Hepatic stellate cell (primary cell): ENCODE measurements at regions not wholly inside any gene's neighbourhood (a gene's known extent, or its start where the extent isn't known, plus 50 kb on each side); places are given as distances from the start of the nearest gene placed in this dataset.
"Not testable (repeated sequence)": the region's sequence is repeated elsewhere in the genome, so short reads cannot be mapped to it uniquely, and the experiment has no call there.

Experiments
- DNase-seq: peaks from one replicate; pipeline ENCODE4 v3.0.0; 2011; ENCODE audit warnings: low spot score

DNA sequence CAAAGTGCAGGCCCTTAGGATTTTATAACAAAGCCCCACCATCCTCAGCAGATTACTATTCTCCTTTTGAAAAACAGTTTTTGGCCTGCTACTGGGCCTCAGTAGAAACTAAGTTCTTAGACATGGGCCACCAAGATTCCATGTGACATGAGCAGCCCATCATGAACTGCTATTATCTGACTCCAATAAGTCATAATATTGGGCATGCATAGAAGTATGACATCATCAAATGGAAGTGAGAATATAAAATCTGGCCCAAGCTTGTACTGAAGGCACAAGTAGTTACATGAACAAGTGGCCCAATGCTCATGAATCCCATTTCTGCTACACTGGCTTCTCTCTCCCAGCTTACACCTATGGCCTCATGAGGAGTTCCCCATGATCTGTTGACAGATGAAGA, 404.8 kb downstream of the EPHA5 start:
- DNase-seq: no peak

DNA sequence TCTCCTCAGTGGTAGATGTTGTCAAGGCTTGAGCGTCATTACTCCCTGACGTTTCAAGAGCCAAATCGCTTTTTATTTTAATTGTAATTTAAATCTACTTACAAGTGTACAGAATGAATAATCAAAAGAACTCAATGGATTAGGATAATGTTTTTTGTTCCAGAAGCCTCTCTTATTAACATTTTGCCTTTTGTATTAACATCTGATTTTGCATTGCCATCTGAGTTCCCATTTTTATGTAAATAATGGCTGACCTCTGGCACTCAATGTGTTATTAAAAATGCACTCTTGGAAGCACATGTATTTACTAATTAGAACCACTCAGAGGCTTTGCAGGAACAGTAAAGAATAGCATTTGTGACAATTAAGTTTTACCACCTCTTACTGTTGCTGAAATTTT, 411.0 kb downstream of the EPHA5 start:
- no peak for DNase-seq

GRCh38 chr4:65250916-65251315, 419.4 kb downstream of the EPHA5 start:
- no peak for DNase-seq

DNA sequence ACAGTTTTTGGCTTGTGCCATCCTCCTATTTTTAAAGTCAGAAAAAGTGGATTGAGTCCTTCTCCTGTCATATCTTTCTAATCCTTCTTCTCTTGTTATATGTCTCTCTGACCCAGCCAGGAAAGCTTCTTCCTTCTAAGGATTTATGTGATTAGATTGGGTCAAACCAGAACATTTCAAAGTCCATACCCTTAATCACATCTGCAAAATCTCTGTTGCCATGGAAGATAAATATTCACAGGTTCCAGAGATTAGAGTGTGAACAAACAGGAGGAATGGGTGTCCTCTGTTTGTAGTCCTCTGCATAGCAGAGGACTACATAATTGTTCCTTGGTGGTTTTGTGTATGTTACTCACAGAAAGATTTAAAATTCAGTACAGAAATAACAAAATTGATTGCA, 421.2 kb downstream of the EPHA5 start:
- no peak for DNase-seq

- DNase-seq: no peak
These were observed 428.0 kb downstream of the EPHA5 start for GRCh38 chr4:65242156-65242846.

GRCh38 chr4:65241257-65241997, 428.9 kb downstream of the EPHA5 start:
- no peak for DNase-seq

DNA sequence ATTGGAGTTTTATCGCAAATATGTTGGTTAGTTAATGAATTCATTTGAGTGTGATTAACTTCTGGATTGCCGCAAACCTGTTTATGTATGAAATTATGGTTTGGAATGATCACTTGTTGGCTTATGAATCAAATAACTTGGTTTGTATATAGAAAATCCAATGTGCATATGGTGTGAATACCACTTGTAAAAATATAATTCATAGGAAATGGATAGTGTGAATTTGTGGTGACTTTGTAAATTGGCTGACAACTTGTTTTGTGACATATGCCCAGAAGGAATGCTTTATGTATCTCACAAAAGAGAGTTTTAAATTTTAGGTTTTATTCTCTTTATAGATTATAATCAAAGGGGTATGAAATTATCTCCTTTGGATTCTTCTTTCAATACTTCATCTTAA, 436.2 kb downstream of the EPHA5 start:
- DNase-seq: no peak

DNA sequence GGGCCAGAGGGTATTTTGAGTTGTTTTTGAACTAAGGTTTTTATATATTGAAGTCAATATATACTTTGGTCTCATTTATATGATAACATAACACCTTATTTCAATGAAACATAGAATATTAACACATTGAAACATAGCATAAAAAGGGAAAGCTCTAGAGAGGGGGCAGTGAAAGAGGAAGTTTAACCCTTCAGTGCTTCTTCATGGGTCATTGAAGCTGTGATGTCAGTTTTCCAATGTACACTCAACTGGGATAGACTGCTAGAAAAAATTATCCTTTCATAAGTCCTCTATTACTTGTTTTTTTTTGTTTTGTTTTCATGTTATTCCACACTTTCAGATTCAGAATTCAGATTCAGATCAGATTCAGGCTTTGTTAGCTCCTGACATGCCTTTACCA, 442.7 kb downstream of the EPHA5 start:
- DNase-seq: no peak

DNA sequence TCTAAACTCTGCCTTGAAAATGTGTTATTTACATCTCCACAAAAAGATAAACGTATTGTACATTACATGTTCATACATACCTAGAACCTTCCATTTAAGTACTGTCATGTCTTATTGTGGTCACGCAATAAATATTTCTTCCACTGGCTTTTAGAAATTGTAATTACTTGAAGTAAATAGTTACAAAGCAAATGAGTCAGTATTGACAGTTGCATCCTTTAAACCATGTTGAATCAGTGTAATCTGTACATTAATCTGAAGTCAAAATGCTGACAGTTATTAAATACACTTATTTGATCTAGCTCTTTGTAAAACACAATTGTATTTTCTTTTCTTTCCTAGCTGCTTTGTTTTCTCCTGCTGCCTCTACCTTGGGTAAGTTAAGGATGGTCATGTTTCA, 446.7 kb downstream of the EPHA5 start:
- DNase-seq: no peak

GRCh38 chr4:65223074-65223473, 447.2 kb downstream of the EPHA5 start:
- DNase-seq: not testable (repeated sequence)

GRCh38 chr4:65217179-65217578, 453.1 kb downstream of the EPHA5 start:
- no peak for DNase-seq

DNA sequence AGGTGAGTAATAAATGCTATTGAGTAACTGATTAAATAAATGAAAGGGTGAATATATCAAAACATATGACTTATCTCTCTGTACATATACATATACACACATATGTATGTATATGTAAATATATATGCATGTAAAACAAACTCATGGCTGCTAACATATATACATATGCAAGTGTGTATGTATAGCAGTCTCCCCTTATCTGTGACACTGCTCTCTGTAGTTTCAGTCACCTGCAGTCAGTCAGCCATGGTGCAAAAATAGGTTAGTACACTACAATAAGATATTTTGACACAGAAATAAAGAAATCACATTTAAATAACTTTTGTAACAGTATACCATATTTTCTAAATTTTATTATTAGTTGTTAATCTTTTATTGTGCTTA, 467.4 kb downstream of the EPHA5 start:
- no peak for DNase-seq

DNA sequence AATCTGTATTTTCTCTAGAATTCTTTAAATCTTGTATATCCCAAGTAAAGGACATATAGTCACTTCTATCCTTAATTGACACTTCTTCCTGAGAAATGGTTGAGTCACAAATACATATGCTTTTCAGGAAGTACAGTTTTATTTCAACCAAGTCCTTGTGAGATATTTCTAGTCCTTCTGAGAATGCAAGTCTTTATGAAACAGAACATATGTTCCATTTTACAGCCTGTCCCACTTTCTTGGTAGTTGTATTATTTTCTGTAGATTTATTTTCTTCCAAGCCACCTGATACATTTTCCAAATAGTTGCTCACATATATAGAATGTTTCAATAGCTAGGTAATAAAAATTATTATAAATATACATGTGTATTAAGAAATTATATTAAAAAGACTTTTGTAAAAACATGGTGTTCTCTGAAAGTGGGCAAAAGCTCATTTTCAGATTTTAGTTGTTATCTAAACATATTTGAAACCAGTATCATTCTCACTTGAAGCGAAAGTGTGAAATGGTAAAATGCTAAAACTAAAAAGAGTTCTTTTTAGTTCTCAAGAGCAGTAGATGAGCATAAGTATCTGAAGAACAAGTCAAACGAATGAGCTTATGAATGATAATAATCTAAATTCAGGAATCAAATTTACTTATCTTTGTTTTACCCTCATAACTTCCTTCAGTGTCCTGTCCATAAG, 468.0 kb downstream of the EPHA5 start:
- DNase-seq: no peak

DNA sequence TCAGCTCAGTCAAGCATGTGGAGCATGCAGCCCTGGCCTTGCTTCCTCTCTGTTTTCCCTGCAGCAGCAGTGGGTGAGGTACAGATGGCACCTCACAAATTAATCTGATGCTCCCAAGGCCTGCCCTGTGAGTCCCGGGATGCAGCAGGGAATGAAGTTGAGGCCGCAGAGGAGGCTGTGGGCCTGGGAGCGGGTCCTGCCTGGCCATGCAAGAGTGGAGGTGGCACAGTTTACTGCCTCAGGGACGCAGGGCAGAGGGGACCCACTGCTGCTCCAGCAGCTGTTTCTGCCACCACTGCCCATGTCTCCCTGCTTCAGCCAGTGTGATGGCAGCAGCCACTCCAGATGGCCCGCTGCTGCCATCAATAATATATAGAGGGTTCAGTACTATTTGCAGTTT, 474.6 kb downstream of the EPHA5 start:
- DNase-seq: no peak

DNA sequence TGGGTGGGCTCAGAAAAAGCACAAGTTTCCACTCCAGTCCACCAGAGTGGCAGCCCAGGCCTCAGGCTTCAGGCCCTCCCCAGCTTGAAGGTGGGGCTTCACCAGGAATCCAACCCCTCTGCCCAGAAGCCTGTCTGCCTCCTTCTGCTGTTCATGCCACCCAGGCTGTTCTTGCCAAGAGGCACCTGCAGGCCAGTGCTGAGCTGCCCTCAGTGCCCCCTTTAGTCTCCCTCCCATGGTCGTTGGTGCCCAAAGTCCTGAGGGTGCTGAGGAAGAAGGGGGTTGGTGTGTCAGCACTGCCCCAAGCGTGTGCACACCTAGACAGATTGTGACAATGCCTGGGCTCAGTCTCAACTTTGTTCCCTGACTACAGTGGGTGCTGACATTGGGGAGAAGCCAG, 475.3 kb downstream of the EPHA5 start:
- no peak for DNase-seq

DNA sequence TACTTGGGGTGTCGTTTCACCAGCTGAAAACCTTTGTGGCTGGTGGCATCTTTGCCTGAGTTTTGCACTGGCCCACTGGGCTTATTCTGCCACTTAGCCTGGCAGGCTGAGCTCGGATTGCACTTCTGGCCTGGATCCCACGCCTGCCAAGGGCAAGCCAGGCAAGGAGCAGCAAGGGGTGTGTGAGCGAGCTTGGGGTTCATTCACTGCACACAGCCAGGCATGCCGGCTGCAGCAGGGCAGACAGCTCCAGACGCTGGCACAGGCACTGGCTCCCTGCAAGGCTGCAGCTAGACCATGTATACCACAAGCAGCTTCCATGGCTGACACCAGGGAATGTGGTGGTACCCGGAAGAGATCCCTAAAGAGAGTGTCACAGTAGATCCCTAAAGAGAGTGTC, 476.3 kb downstream of the EPHA5 start:
- DNase-seq: no peak

DNA sequence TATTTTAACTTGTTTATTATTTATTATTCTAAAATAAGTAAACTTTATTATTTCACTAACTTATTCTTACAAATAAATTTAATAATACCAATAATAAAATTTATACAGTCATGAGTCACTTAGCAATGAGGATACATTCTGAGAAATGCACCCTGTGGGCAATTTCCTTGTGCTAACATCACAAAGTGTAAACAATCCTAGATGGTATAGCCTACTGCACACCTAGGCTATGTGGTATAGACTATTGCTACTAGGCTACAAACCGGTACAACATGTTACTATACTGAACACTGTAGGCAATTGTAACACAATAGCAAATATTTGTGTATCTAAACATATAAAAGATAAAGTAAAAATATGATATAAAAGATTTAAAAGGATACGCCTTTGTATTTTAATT, 479.5 kb downstream of the EPHA5 start:
- no peak for DNase-seq

DNA sequence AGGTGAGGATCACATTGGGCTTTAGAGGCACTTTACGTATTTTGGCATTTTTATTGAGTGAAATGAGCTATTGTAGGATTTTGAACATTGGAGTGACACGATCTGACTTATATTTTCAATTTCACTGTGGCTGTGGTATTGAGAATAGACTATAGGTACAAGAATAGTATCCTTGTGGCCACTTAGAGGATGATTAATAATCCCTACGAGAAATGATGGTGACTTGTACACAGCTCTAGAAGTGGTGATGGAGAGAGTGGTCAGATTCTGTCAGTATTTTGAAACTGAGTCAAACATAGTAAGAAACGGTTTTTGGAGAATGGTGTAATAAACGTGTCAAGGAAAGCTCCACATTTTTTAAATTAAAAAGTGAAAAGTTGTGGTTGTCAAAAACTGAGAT, 494.7 kb downstream of the EPHA5 start:
- no peak for DNase-seq

- no peak for DNase-seq
These were observed 499.3 kb downstream of the EPHA5 start for GRCh38 chr4:65170768-65171514.

- no peak for DNase-seq
These were observed 502.6 kb downstream of the EPHA5 start for GRCh38 chr4:65167719-65168118.

DNA sequence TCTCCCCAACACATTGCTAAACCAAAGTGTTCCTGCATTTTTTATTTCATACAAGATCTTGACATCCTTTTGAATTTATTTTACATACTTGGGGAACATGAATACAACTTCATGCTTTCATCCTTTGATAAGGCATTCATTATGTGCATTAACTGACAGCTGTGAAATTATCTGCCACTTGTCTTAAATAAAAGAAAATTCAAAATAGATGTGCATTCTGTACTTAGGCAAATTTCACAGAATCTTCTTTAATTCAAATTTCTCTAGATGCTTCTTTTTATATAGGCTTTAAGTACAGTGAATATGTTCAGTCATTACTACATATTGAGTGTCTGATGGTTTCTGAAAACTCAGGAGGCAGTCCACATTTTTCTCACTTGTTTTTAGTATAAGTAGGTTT, 518.1 kb downstream of the EPHA5 start:
- DNase-seq: no peak

GRCh38 chr4:65139998-65140397, 530.3 kb downstream of the EPHA5 start:
- no peak for DNase-seq

DNA sequence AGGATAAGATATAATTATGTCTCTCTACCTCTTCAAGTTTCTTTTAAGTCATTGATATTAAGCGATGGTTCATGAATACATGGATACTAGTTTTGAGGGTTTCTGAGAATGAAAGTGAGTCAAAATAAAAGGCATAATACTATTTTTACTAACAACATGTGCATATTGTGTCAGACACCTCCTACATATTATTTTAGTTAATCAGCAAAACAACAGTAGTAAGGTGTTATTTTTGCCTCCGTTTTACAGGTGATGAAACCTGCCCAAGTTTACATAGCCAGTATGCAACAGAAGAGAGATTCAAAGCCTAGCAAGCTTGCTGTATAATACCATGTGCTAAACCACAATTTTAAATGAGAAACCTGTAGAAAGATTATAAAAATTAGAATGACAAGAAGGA, 544.1 kb downstream of the EPHA5 start:
- no peak for DNase-seq
